ENCODE measurements at regions not wholly inside any gene's neighbourhood (a gene's known extent, or its start where the extent isn't known, plus 50 kb on each side); places are given as distances from the start of the nearest gene placed in this dataset.
"Not testable (repeated sequence)": the region's sequence is repeated elsewhere in the genome, so short reads cannot be mapped to it uniquely, and the experiment has no call there.

- H3K4me3 ChIP-seq (ENCODE audit: low read depth, low read length) = no peak overlapping the region
- no peak overlapping the region for H3K27ac ChIP-seq (ENCODE audit: low read depth, low read length)
- no peaks in the 10 kb centered on the region for H3K4me1 ChIP-seq (ENCODE audit: control insufficient read depth, insufficient read depth, low read length)
- H3K36me3 ChIP-seq (ENCODE audit: control insufficient read depth, insufficient read depth, low read length) = no peaks in the 10 kb centered on the region
- DNase-seq (ENCODE audit: low read depth in 4 of 6, low spot score in 6 of 6) = no peak
- H3K27me3 ChIP-seq (ENCODE audit: control insufficient read depth, insufficient read depth, low read length) = no peaks in the 10 kb centered on the region
- no CpG with 5 or more reads among the region's 1 CpG for WGBS (ENCODE audit: insufficient coverage)
- no peaks in the 10 kb centered on the region for H3K9me3 ChIP-seq (ENCODE audit: control insufficient read depth, insufficient read depth, low read length)
Measured at GRCh38 chr5:28305891-28306290, 1267.5 kb upstream of the CDH9 start.

GRCh38 chr5:28301712-28302111 lies 1263.3 kb upstream of the CDH9 start:
- H3K4me3 ChIP-seq (ENCODE audit: low read depth, low read length) = no peak overlapping the region
- no peaks in the 10 kb centered on the region for H3K36me3 ChIP-seq (ENCODE audit: control insufficient read depth, insufficient read depth, low read length)
- DNase-seq (ENCODE audit: low read depth in 4 of 6, low spot score in 6 of 6) = peak in 3 of 6 donors; percentile 19 to 65 (median 20)
- no peaks in the 10 kb centered on the region for H3K4me1 ChIP-seq (ENCODE audit: control insufficient read depth, insufficient read depth, low read length)
- WGBS (ENCODE audit: insufficient coverage) = 40% methylated on average over 1 of the region's 2 CpGs
- H3K27me3 ChIP-seq (ENCODE audit: control insufficient read depth, insufficient read depth, low read length) = no peaks in the 10 kb centered on the region
- no peak overlapping the region for H3K27ac ChIP-seq (ENCODE audit: low read depth, low read length)
- no peaks in the 10 kb centered on the region for H3K9me3 ChIP-seq (ENCODE audit: control insufficient read depth, insufficient read depth, low read length)

- Histone ChIP-seq H3K27ac (ENCODE audit: low read depth, low read length) (no peak overlapping the region), H3K4me1 (ENCODE audit: control insufficient read depth, insufficient read depth, low read length) (no peaks in the 10 kb centered on the region), H3K27me3 (ENCODE audit: control insufficient read depth, insufficient read depth, low read length) (no peaks in the 10 kb centered on the region), H3K4me3 (ENCODE audit: low read depth, low read length) (no peak overlapping the region), H3K36me3 (ENCODE audit: control insufficient read depth, insufficient read depth, low read length) (no peaks in the 10 kb centered on the region), H3K9me3 (ENCODE audit: control insufficient read depth, insufficient read depth, low read length) (no peaks in the 10 kb centered on the region)
- peak in 1 of 6 donors; percentile 78 for DNase-seq (ENCODE audit: low read depth in 4 of 6, low spot score in 6 of 6)
- no CpG with 5 or more reads among the region's 5 CpGs for WGBS (ENCODE audit: insufficient coverage)
Measured at GRCh38 chr5:28296254-28297013, 1258.0 kb upstream of the CDH9 start.

- H3K27ac ChIP-seq (ENCODE audit: low read depth, low read length); H3K27me3 ChIP-seq (ENCODE audit: control insufficient read depth, insufficient read depth, low read length); DNase-seq (ENCODE audit: low read depth in 4 of 6, low spot score in 6 of 6); H3K4me1 ChIP-seq (ENCODE audit: control insufficient read depth, insufficient read depth, low read length); H3K36me3 ChIP-seq (ENCODE audit: control insufficient read depth, insufficient read depth, low read length); H3K4me3 ChIP-seq (ENCODE audit: low read depth, low read length); H3K9me3 ChIP-seq (ENCODE audit: control insufficient read depth, insufficient read depth, low read length): not testable (repeated sequence)
- WGBS (ENCODE audit: insufficient coverage) = 75% methylated on average over 10 of the region's 10 CpGs
Measured at GRCh38 chr5:28287021-28287420, 1248.6 kb upstream of the CDH9 start.

- WGBS (ENCODE audit: insufficient coverage) = no CpG with 5 or more reads among the region's 5 CpGs
- Histone ChIP-seq H3K4me3 (ENCODE audit: low read depth, low read length) (no peak overlapping the region), H3K36me3 (ENCODE audit: control insufficient read depth, insufficient read depth, low read length) (no peaks in the 10 kb centered on the region), H3K27ac (ENCODE audit: low read depth, low read length) (no peak overlapping the region), H3K27me3 (ENCODE audit: control insufficient read depth, insufficient read depth, low read length) (no peaks in the 10 kb centered on the region), H3K4me1 (ENCODE audit: control insufficient read depth, insufficient read depth, low read length) (no peaks in the 10 kb centered on the region), H3K9me3 (ENCODE audit: control insufficient read depth, insufficient read depth, low read length) (no peaks in the 10 kb centered on the region)
- no peak for DNase-seq (ENCODE audit: low read depth in 4 of 6, low spot score in 6 of 6)
Measured at GRCh38 chr5:28286566-28286965, 1248.2 kb upstream of the CDH9 start.

- Histone ChIP-seq H3K36me3 (ENCODE audit: control insufficient read depth, insufficient read depth, low read length) (no peaks in the 10 kb centered on the region), H3K9me3 (ENCODE audit: control insufficient read depth, insufficient read depth, low read length) (no peaks in the 10 kb centered on the region), H3K4me3 (ENCODE audit: low read depth, low read length) (no peak overlapping the region), H3K27ac (ENCODE audit: low read depth, low read length) (no peak overlapping the region), H3K27me3 (ENCODE audit: control insufficient read depth, insufficient read depth, low read length) (no peaks in the 10 kb centered on the region), H3K4me1 (ENCODE audit: control insufficient read depth, insufficient read depth, low read length) (no peaks in the 10 kb centered on the region)
- no peak for DNase-seq (ENCODE audit: low read depth in 4 of 6, low spot score in 6 of 6)
- WGBS (ENCODE audit: insufficient coverage) = no CpG with 5 or more reads among the region's 2 CpGs
Measured at GRCh38 chr5:28284788-28285187, 1246.4 kb upstream of the CDH9 start.

GRCh38 chr5:28281351-28281750 lies 1243.0 kb upstream of the CDH9 start:
- H3K36me3 ChIP-seq (ENCODE audit: control insufficient read depth, insufficient read depth, low read length) = no peaks in the 10 kb centered on the region
- no peak overlapping the region for H3K4me3 ChIP-seq (ENCODE audit: low read depth, low read length)
- H3K27ac ChIP-seq (ENCODE audit: low read depth, low read length) = no peak overlapping the region
- no peaks in the 10 kb centered on the region for H3K4me1 ChIP-seq (ENCODE audit: control insufficient read depth, insufficient read depth, low read length)
- H3K27me3 ChIP-seq (ENCODE audit: control insufficient read depth, insufficient read depth, low read length) = no peaks in the 10 kb centered on the region
- H3K9me3 ChIP-seq (ENCODE audit: control insufficient read depth, insufficient read depth, low read length) = no peaks in the 10 kb centered on the region
- no CpG with 5 or more reads among the region's 3 CpGs for WGBS (ENCODE audit: insufficient coverage)
- no peak for DNase-seq (ENCODE audit: low read depth in 4 of 6, low spot score in 6 of 6)

GRCh38 chr5:28275931-28276330 lies 1237.5 kb upstream of the CDH9 start:
- no peaks in the 10 kb centered on the region for H3K36me3 ChIP-seq (ENCODE audit: control insufficient read depth, insufficient read depth, low read length)
- H3K4me3 ChIP-seq (ENCODE audit: low read depth, low read length) = no peak overlapping the region
- H3K4me1 ChIP-seq (ENCODE audit: control insufficient read depth, insufficient read depth, low read length) = no peaks in the 10 kb centered on the region
- H3K27me3 ChIP-seq (ENCODE audit: control insufficient read depth, insufficient read depth, low read length) = no peaks in the 10 kb centered on the region
- WGBS (ENCODE audit: insufficient coverage) = 83% methylated on average over 2 of the region's 4 CpGs
- DNase-seq (ENCODE audit: low read depth in 4 of 6, low spot score in 6 of 6) = no peak
- no peaks in the 10 kb centered on the region for H3K9me3 ChIP-seq (ENCODE audit: control insufficient read depth, insufficient read depth, low read length)
- no peak overlapping the region for H3K27ac ChIP-seq (ENCODE audit: low read depth, low read length)

GRCh38 chr5:28269978-28270377 lies 1231.6 kb upstream of the CDH9 start:
- Histone ChIP-seq H3K4me3 (ENCODE audit: low read depth, low read length) (no peak overlapping the region), H3K9me3 (ENCODE audit: control insufficient read depth, insufficient read depth, low read length) (no peaks in the 10 kb centered on the region), H3K27ac (ENCODE audit: low read depth, low read length) (no peak overlapping the region), H3K4me1 (ENCODE audit: control insufficient read depth, insufficient read depth, low read length) (no peaks in the 10 kb centered on the region), H3K27me3 (ENCODE audit: control insufficient read depth, insufficient read depth, low read length) (no peaks in the 10 kb centered on the region), H3K36me3 (ENCODE audit: control insufficient read depth, insufficient read depth, low read length) (no peaks in the 10 kb centered on the region)
- WGBS (ENCODE audit: insufficient coverage) = 96% methylated on average over 4 of the region's 5 CpGs
- DNase-seq (ENCODE audit: low read depth in 4 of 6, low spot score in 6 of 6) = no peak

GRCh38 chr5:28265877-28266276 lies 1227.5 kb upstream of the CDH9 start:
- Histone ChIP-seq H3K27me3 (ENCODE audit: control insufficient read depth, insufficient read depth, low read length) (no peaks in the 10 kb centered on the region), H3K27ac (ENCODE audit: low read depth, low read length) (no peak overlapping the region), H3K4me3 (ENCODE audit: low read depth, low read length) (no peak overlapping the region), H3K9me3 (ENCODE audit: control insufficient read depth, insufficient read depth, low read length) (no peaks in the 10 kb centered on the region), H3K4me1 (ENCODE audit: control insufficient read depth, insufficient read depth, low read length) (no peaks in the 10 kb centered on the region), H3K36me3 (ENCODE audit: control insufficient read depth, insufficient read depth, low read length) (no peaks in the 10 kb centered on the region)
- no peak for DNase-seq (ENCODE audit: low read depth in 4 of 6, low spot score in 6 of 6)
- WGBS (ENCODE audit: insufficient coverage) = no CpG with 5 or more reads among the region's 2 CpGs

Measured in spinal cord (tissue), 9 donors.